OCI-LY3 (cell line): ENCODE measurements at regions not wholly inside any gene's neighbourhood (a gene's known extent, or its start where the extent isn't known, plus 50 kb on each side); places are given as distances from the start of the nearest gene placed in this dataset.

Experiments
- H2AFZ ChIP-seq: fragments of 200-600, 300-600 bp; shearing (Covaris generic); 2 replicates; pipeline ENCODE4 v1.6.0; 2014; ENCODE audit warnings: antibody characterized with exemption, low read depth, low read length
- H3K27ac ChIP-seq: fragments of 200-600, 300-600 bp; sonication (generic); 2 replicates; pipeline ENCODE4 v1.5.1; 2014; ENCODE audit warnings: mild to moderate bottlenecking, low read length, moderate library complexity, mixed read lengths
- H3K27me3 ChIP-seq: fragments of 200-600, 300-600 bp; sonication (generic); 2 replicates; pipeline ENCODE4 v1.6.1; 2014; ENCODE audit warnings: low read depth, low read length, mixed read lengths
- H3K36me3 ChIP-seq: fragments of 200-600, 300-600 bp; sonication (generic); replicated peaks from 2 replicates; pipeline ENCODE3; 2014; ENCODE audit warnings: low read depth, low read length, mixed read lengths
- H3K4me1 ChIP-seq: fragments of 300-600, 200-600 bp; sonication (generic); 2 replicates; pipeline ENCODE4 v1.6.1; 2014; ENCODE audit warnings: low read length, mixed read lengths
- H3K4me2 ChIP-seq: fragments of 200-600, 300-600 bp; sonication (generic); 2 replicates; pipeline ENCODE4 v1.6.1; 2014; ENCODE audit warnings: low read length, mixed read lengths
- H3K4me3 ChIP-seq: fragments of 300-600, 200-600 bp; sonication (generic); 2 replicates; pipeline ENCODE4 v1.5.1; 2014; ENCODE audit warnings: antibody characterized with exemption, mild to moderate bottlenecking, low read length, moderate library complexity
- H3K79me2 ChIP-seq: fragments of 300-600, 200-600 bp; shearing (Covaris generic); 2 replicates; pipeline ENCODE4 v1.6.1; 2014; ENCODE audit warnings: mild to moderate bottlenecking, low read length, mixed read lengths
- H3K9ac ChIP-seq: fragments of 300-600, 200-600 bp; shearing (Covaris generic); 2 replicates; pipeline ENCODE4 v1.6.0; 2014; ENCODE audit warnings: mild to moderate bottlenecking, low read length, moderate library complexity
- H3K9me3 ChIP-seq: fragments of 200-600, 300-600 bp; shearing (Covaris generic); 2 replicates; pipeline ENCODE4 v1.6.1; 2014; ENCODE audit warnings: low read length, mixed read lengths; ENCODE audit not compliant: insufficient read depth
- H4K20me1 ChIP-seq: fragments of 200-600, 300-600 bp; sonication (generic); 2 replicates; pipeline ENCODE4 v1.6.1; 2016; ENCODE audit warnings: low read length, mixed read lengths; ENCODE audit not compliant: insufficient read depth
- EZH2phosphoT487 ChIP-seq: fragments of 200-600 bp; shearing (Covaris generic); IDR thresholded peaks from 2 replicates; pipeline ENCODE4 v1.6.1; 2018; ENCODE audit warnings: antibody characterized with exemption, mixed run types, low read depth
- TF ChIP-seq, protein P1 (sequence below): fragments of 200-600, 300-600 bp; sonication (generic); IDR thresholded peaks from 2 replicates; pipeline ENCODE4 v1.5.1; 2014; ENCODE audit warnings: antibody characterized with exemption, low read length, low read depth

DNA sequence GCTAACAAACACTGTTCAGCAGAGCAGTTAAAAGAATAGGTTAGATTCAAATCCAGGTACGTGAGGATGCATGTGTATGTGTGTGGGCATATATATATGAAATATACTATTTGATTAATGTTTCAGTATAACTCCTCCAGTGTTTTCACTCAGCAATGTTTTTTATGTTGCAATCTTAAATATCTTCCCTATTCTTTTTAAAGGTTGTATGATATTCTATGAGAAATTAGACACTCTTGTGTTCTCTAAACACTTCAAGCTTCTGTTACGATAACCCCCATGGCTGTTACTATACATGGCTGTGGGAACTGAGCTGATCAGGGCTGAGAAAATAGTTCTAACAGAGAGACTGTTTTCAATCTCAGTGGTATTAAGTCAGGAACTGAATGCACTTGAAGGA lies 421.0 kb downstream of the CBLN4 start:
- Histone ChIP-seq H3K4me2 (no peak overlapping the region), H4K20me1 (no peaks in the 10 kb centered on the region), H3K27me3 (no peaks in the 10 kb centered on the region), H3K36me3 (no peaks in the 10 kb centered on the region), H3K27ac (no peak overlapping the region), H3K4me3 (no peak overlapping the region), H3K79me2 (no peaks in the 10 kb centered on the region), H3K4me1 (0 out of 2 replicates have a peak, but pooled peaks cover 4% of the 10 kb centered on the region), H3K9me3 (no peaks in the 10 kb centered on the region), H2AFZ (no peak overlapping the region), H3K9ac (no peak overlapping the region)
- TF ChIP-seq, protein P1, sequence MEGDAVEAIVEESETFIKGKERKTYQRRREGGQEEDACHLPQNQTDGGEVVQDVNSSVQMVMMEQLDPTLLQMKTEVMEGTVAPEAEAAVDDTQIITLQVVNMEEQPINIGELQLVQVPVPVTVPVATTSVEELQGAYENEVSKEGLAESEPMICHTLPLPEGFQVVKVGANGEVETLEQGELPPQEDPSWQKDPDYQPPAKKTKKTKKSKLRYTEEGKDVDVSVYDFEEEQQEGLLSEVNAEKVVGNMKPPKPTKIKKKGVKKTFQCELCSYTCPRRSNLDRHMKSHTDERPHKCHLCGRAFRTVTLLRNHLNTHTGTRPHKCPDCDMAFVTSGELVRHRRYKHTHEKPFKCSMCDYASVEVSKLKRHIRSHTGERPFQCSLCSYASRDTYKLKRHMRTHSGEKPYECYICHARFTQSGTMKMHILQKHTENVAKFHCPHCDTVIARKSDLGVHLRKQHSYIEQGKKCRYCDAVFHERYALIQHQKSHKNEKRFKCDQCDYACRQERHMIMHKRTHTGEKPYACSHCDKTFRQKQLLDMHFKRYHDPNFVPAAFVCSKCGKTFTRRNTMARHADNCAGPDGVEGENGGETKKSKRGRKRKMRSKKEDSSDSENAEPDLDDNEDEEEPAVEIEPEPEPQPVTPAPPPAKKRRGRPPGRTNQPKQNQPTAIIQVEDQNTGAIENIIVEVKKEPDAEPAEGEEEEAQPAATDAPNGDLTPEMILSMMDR: no peak
- no peak for TF ChIP-seq EZH2phosphoT487

DNA sequence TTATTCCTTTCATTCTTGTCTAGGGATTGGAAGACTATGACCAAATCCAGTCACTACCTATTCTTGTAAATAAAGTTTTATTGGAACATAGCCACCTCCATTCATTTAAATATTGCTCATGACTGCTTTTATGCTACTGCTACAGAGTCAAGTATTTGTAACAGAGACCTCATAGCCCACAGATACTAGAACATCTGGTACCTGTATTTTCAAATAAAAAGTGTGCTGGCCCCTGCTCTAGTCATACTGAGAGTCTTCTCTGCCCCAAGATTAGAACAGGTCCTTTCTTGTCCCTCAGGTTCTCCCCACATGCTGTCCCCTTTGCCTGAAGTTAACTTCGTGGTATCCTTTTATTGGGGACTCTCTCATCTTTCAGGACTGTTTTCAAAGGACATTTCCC lies 422.3 kb downstream of the CBLN4 start:
- no peaks in the 10 kb centered on the region for H3K27me3 ChIP-seq
- H3K4me1 ChIP-seq: peaks cover 5% of the 10 kb centered on the region
- no peaks in the 10 kb centered on the region for H3K36me3 ChIP-seq
- no peak overlapping the region for H3K27ac ChIP-seq
- no peak overlapping the region for H2AFZ ChIP-seq
- no peaks in the 10 kb centered on the region for H3K79me2 ChIP-seq
- H3K4me3 ChIP-seq: no peak overlapping the region
- TF ChIP-seq, protein P1: no peak
- H3K9me3 ChIP-seq: no peaks in the 10 kb centered on the region
- no peak overlapping the region for H3K4me2 ChIP-seq
- no peak overlapping the region for H3K9ac ChIP-seq
- H4K20me1 ChIP-seq: no peaks in the 10 kb centered on the region

DNA sequence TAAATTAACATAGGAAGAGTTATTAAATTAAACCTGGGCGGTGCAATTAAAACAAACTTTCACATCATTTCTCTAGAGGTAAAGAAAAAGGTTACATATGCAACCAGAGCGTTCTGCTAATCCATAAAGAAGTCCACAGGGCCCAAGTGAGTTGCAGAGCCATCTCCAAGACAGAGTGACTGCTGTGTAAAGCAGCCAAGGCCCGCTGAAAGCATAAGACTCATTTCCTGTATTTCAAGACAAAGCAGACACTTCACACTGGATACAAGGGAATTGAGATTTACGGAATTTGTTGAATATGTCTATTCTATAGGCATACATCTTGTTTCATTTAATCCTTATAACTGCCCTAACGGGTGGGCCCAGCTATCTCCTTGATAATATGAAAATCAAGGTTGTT lies 422.8 kb downstream of the CBLN4 start:
- Histone ChIP-seq H3K27me3 (no peaks in the 10 kb centered on the region), H2AFZ (no peak overlapping the region), H3K4me3 (no peak overlapping the region), H4K20me1 (no peaks in the 10 kb centered on the region), H3K4me2 (no peak overlapping the region), H3K27ac (no peak overlapping the region), H3K4me1 (peaks cover 10% of the 10 kb centered on the region), H3K79me2 (no peaks in the 10 kb centered on the region), H3K9me3 (no peaks in the 10 kb centered on the region), H3K9ac (no peak overlapping the region), H3K36me3 (no peaks in the 10 kb centered on the region)
- TF ChIP-seq, protein P1: no peak
- no peak for TF ChIP-seq EZH2phosphoT487

DNA sequence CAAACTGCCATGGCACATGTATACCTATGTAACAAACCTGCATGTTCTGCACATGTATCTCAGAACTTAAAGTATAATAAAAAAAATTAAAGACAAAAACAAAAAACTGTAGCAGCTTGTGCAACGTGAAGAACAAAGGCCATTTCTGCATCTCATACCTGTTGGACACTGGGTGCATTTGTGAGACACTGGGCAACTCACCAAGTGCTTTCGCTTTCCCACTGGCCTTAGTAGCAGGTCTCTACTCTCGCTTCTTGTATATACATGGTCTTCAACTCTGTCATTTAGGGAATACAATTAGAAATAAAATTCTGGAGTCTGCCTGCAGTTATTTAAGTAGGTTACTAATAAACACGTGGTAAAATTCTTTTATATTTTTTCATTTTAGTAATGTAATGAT lies 423.8 kb downstream of the CBLN4 start:
- no peaks in the 10 kb centered on the region for H3K79me2 ChIP-seq
- no peaks in the 10 kb centered on the region for H3K36me3 ChIP-seq
- no peak overlapping the region for H3K4me2 ChIP-seq
- no peak overlapping the region for H3K27ac ChIP-seq
- no peak overlapping the region for H2AFZ ChIP-seq
- H3K27me3 ChIP-seq: no peaks in the 10 kb centered on the region
- no peak overlapping the region for H3K9ac ChIP-seq
- TF ChIP-seq EZH2phosphoT487: no peak
- TF ChIP-seq, protein P1: no peak
- H3K4me1 ChIP-seq: peaks cover 20% of the 10 kb centered on the region
- H4K20me1 ChIP-seq: no peaks in the 10 kb centered on the region
- no peaks in the 10 kb centered on the region for H3K9me3 ChIP-seq
- no peak overlapping the region for H3K4me3 ChIP-seq
